GM10248 (cell line): ENCODE measurements at regions not wholly inside any gene's neighbourhood (a gene's known extent, or its start where the extent isn't known, plus 50 kb on each side); places are given as distances from the start of the nearest gene placed in this dataset.

Experiments used
- CTCF ChIA-PET: fragments of 300-600 bp; sonication (Branson Sonifier 250); formaldehyde crosslinking; extraction: SDS; loops from one replicate; lab custom pipeline; 2021; ENCODE audit warnings: antibody characterized with exemption; lab: Yijun Ruan, JAX
- POLR2A ChIA-PET: fragments of 350-650 bp; sonication (Branson Sonifier 250); formaldehyde crosslinking; extraction: SDS; loops from one replicate; lab custom pipeline; 2020; ENCODE audit warnings: antibody characterized with exemption; lab: Yijun Ruan, JAX
- DNase-seq: peaks from one replicate; pipeline ENCODE4 v3.0.0; 2012; ENCODE audit errors: extremely low spot score
- TF ChIP-seq, protein P1 (sequence below): IDR thresholded peaks from 2 replicates; pipeline ENCODE4 v1.5.1; 2012; ENCODE audit warnings: mild to moderate bottlenecking, low read depth; ENCODE audit errors: extremely low read depth, missing control alignments, control extremely low read depth

GRCh38 chr10:36038316-36038955 is 396.3 kb upstream of the FZD8 start:
- ChIA-PET CTCF (interaction anchor here (1.4 kb wide), 1 partner anchor 16 kb away, joined by 4 read pairs; no protein-coding TSS in a partner anchor), POLR2A (no interaction called here)
- TF ChIP-seq, protein P1, sequence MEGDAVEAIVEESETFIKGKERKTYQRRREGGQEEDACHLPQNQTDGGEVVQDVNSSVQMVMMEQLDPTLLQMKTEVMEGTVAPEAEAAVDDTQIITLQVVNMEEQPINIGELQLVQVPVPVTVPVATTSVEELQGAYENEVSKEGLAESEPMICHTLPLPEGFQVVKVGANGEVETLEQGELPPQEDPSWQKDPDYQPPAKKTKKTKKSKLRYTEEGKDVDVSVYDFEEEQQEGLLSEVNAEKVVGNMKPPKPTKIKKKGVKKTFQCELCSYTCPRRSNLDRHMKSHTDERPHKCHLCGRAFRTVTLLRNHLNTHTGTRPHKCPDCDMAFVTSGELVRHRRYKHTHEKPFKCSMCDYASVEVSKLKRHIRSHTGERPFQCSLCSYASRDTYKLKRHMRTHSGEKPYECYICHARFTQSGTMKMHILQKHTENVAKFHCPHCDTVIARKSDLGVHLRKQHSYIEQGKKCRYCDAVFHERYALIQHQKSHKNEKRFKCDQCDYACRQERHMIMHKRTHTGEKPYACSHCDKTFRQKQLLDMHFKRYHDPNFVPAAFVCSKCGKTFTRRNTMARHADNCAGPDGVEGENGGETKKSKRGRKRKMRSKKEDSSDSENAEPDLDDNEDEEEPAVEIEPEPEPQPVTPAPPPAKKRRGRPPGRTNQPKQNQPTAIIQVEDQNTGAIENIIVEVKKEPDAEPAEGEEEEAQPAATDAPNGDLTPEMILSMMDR, result no peak
- DNase-seq, result no peak

- no peak for DNase-seq
- CTCF ChIA-PET, result interaction anchor here (1.3 kb wide), 1 partner anchor 19 kb away, joined by 3 read pairs; no protein-coding TSS in a partner anchor
- TF ChIP-seq, protein P1, result no peak
- POLR2A ChIA-PET, result no interaction called here
These were observed 394.0 kb upstream of the FZD8 start for GRCh38 chr10:36036137-36036536.

DNA sequence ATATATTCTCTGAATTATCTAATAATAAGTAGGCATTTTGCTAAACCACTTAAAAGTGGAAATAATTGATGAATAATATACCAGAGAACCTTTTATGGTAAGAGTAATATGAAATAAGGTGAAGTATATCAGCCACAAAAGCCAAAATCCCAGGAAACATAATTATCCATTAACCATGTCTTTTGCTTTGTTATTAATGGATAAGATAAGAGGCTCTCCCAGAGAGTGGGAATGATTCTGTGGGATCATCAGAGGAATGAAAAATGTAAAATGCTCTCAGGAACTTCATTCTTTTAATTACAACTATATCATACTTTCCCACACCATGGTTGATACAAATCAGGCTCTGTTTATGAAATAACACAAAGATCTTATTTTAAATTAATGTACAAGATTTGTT is 391.7 kb upstream of the FZD8 start:
- TF ChIP-seq, protein P1, result no peak
- ChIA-PET CTCF (interaction anchor here (1.0 to 1.1 kb wide), 2 partner anchors 9 to 19 kb away, joined by 3 read pairs; no protein-coding TSS in a partner anchor), POLR2A (no interaction called here)
- DNase-seq, result no peak

- DNase-seq, result no peak
- POLR2A ChIA-PET, result no interaction called here
- TF ChIP-seq, protein P1, result no peak
- CTCF ChIA-PET, result interaction anchor here (1.0 to 3.5 kb wide), 3 partner anchors 10 to 16 kb away, joined by 3 to 19 read pairs (median 15); no protein-coding TSS in a partner anchor
These were observed 388.4 kb upstream of the FZD8 start for GRCh38 chr10:36030516-36030915.

DNA sequence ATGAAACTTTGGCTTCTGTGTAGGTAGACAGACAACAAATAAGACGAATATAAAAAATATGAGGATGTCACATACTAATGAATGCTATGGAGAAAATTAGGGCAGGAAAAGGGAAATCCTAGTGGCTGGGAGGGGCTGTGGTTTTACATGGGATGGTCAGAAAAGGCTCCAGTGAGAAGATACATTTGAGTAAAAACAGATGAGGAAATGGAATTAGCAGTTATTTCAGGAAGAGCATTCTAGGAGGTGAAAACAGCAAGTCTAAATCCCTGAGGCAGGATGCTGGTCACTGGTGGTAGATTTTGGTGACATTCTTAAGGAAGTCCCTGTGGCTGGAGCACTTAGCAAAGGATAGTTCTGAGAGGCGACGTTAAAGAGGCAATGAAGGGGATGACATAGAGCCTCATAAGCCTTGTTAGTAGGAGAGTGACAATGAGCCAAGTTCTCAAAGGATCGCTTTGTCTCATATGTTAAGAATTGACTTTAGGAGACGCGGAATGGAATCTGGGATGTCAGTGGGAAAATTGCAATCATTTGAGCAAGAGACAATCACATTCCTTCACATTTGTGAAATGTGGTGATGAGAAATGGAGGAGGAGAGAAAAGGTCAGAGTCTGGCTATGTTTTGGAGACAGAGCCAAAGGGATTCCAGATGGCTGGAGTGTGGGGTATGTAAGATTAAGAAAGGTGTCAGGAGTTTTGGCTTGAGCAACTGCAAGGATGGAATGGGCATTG is 384.7 kb upstream of the FZD8 start:
- POLR2A ChIA-PET, result no interaction called here
- TF ChIP-seq, protein P1, result no peak
- DNase-seq, result no peak
- CTCF ChIA-PET, result no interaction called here

- TF ChIP-seq, protein P1, result no peak
- no peak for DNase-seq
- CTCF ChIA-PET, result no interaction called here
- POLR2A ChIA-PET, result no interaction called here
These were observed 384.0 kb upstream of the FZD8 start for GRCh38 chr10:36026081-36026480.
